NB4 (cell line): ENCODE measurements at regions not wholly inside any gene's neighbourhood (a gene's known extent, or its start where the extent isn't known, plus 50 kb on each side); places are given as distances from the start of the nearest gene placed in this dataset.

Source experiments
- POLR2A ChIP-seq: IDR thresholded peaks from 2 replicates; pipeline ENCODE4 v1.6.1; 2011; ENCODE audit warnings: mild to moderate bottlenecking; ENCODE audit not compliant: insufficient read length; ENCODE audit errors: extremely low read depth
- TF ChIP-seq, protein P1 (sequence below): IDR thresholded peaks from one replicate; pipeline ENCODE4 v1.5.1; 2012; ENCODE audit warnings: low read depth, low read length

DNA sequence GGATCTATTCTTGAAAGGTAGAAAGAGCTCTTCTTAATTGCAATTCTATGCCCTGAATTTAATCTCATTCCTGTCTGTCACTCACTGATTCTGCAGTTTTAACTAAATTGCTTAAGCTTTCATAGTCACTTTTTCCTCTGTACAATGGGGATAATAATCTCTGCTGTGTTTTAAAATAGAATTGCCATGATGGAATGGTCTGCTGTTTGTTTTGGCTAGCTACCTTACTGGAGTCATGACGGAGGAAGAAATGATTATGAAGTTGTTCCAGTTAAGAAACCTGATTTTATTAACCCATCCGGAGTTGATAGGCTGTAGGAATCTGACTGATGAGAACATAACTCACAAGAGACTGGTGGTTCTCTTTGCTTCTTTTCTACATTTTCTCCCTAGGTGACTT is 54.9 kb upstream of the ITM2B start:
- TF ChIP-seq, protein P1, sequence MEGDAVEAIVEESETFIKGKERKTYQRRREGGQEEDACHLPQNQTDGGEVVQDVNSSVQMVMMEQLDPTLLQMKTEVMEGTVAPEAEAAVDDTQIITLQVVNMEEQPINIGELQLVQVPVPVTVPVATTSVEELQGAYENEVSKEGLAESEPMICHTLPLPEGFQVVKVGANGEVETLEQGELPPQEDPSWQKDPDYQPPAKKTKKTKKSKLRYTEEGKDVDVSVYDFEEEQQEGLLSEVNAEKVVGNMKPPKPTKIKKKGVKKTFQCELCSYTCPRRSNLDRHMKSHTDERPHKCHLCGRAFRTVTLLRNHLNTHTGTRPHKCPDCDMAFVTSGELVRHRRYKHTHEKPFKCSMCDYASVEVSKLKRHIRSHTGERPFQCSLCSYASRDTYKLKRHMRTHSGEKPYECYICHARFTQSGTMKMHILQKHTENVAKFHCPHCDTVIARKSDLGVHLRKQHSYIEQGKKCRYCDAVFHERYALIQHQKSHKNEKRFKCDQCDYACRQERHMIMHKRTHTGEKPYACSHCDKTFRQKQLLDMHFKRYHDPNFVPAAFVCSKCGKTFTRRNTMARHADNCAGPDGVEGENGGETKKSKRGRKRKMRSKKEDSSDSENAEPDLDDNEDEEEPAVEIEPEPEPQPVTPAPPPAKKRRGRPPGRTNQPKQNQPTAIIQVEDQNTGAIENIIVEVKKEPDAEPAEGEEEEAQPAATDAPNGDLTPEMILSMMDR, result no peak
- TF ChIP-seq POLR2A, result no peak
